NCI-H1436 treated with DMSO at 0.1 percent for 48 hours (cell line): ENCODE measurements at regions not wholly inside any gene's neighbourhood (a gene's known extent, or its start where the extent isn't known, plus 50 kb on each side); places are given as distances from the start of the nearest gene placed in this dataset.
"Not testable (repeated sequence)": the region's sequence is repeated elsewhere in the genome, so short reads cannot be mapped to it uniquely, and the experiment has no call there.

ENCODE experiments used
- DNase-seq: peaks from one replicate; lab custom pipeline; 2025; lab: John Stamatoyannopoulos, UW

GRCh38 chr6:98037571-98037970, 754.6 kb upstream of the MMS22L start:
- no peak for DNase-seq

GRCh38 chr6:98039443-98039842, 756.4 kb upstream of the MMS22L start:
- DNase-seq: no peak

- no peak for DNase-seq
These were observed 757.0 kb upstream of the MMS22L start for GRCh38 chr6:98039904-98040607.

GRCh38 chr6:98041056-98041455, 758.0 kb upstream of the MMS22L start:
- DNase-seq: no peak

- DNase-seq: no peak
These were observed 758.9 kb upstream of the MMS22L start for GRCh38 chr6:98041921-98042320.

- no peak for DNase-seq
These were observed 761.1 kb upstream of the MMS22L start for GRCh38 chr6:98044151-98044561.

GRCh38 chr6:98044791-98045470, 761.9 kb upstream of the MMS22L start:
- DNase-seq: no peak

- no peak for DNase-seq
These were observed 764.1 kb upstream of the MMS22L start for GRCh38 chr6:98047164-98047563.

- no peak for DNase-seq
These were observed 764.9 kb upstream of the MMS22L start for GRCh38 chr6:98047871-98048270.

- no peak for DNase-seq
These were observed 771.4 kb upstream of the MMS22L start for GRCh38 chr6:98054453-98054852.

- no peak for DNase-seq
These were observed 773.9 kb upstream of the MMS22L start for GRCh38 chr6:98056955-98057354.

- no peak for DNase-seq
These were observed 767.0 kb upstream of the POU3F2 start for GRCh38 chr6:98067375-98067774.

GRCh38 chr6:98088537-98088936, 745.8 kb upstream of the POU3F2 start:
- not testable (repeated sequence) for DNase-seq

- no peak for DNase-seq
These were observed 742.0 kb upstream of the POU3F2 start for GRCh38 chr6:98092331-98092730.

GRCh38 chr6:98094696-98095095, 739.7 kb upstream of the POU3F2 start:
- DNase-seq: no peak

GRCh38 chr6:98107801-98108200, 726.6 kb upstream of the POU3F2 start:
- no peak for DNase-seq

- DNase-seq: no peak
These were observed 717.9 kb upstream of the POU3F2 start for GRCh38 chr6:98116455-98116854.

GRCh38 chr6:98117068-98117467, 717.3 kb upstream of the POU3F2 start:
- no peak for DNase-seq

GRCh38 chr6:98118397-98119045, 715.9 kb upstream of the POU3F2 start:
- DNase-seq: no peak

- no peak for DNase-seq
These were observed 710.2 kb upstream of the POU3F2 start for GRCh38 chr6:98124171-98124570.

GRCh38 chr6:98131290-98131990, 702.9 kb upstream of the POU3F2 start:
- no peak for DNase-seq

- no peak for DNase-seq
These were observed 698.0 kb upstream of the POU3F2 start for GRCh38 chr6:98136333-98136732.

GRCh38 chr6:98137391-98137790, 697.0 kb upstream of the POU3F2 start:
- no peak for DNase-seq
